HepG2 (cell line): ENCODE measurements at regions not wholly inside any gene's neighbourhood (a gene's known extent, or its start where the extent isn't known, plus 50 kb on each side); places are given as distances from the start of the nearest gene placed in this dataset.

Source experiments
- ATF4 ChIP-seq, 2 experiments: fragments of 450-650 bp in 1 of 2; sonication (generic) in 1 of 2; formaldehyde crosslinking; IDR thresholded peaks; 2 replicates each; pipeline versions ENCODE4 v1.5.0 to v1.8.0; 2020 to 2022; ENCODE audit warnings: mild to moderate bottlenecking in 1 of 2, missing genetic modification reagents in 1 of 2
- ELF3 ChIP-seq: IDR thresholded peaks from 2 replicates; pipeline ENCODE4 v1.6.1; 2016; ENCODE audit warnings: missing genetic modification reagents, missing compliant biosample characterization
- MTERF4 ChIP-seq: sonication (generic); formaldehyde crosslinking; IDR thresholded peaks from 2 replicates; pipeline ENCODE4 v1.8.0; 2023; ENCODE audit warnings: mild to moderate bottlenecking, missing genetic modification reagents
- MXI1 ChIP-seq: IDR thresholded peaks from 3 replicates; pipeline ENCODE4 v1.6.1; 2012; ENCODE audit warnings: low read depth, low read length, inconsistent platforms, borderline replicate concordance
- SUZ12 ChIP-seq: fragments of 150-350 bp; IDR thresholded peaks from 2 replicates; pipeline ENCODE4 v1.6.1; 2014; ENCODE audit warnings: low read depth, low read length
- TCF7 ChIP-seq: sonication (generic); IDR thresholded peaks from 2 replicates; pipeline ENCODE4 v1.6.1; 2016; ENCODE audit warnings: antibody characterized with exemption, low read depth
- U2AF1 ChIP-seq: fragments of 200-400 bp; formaldehyde crosslinking; optimal IDR thresholded peaks from 2 replicates; pipeline ENCODE3; 2017; ENCODE audit warnings: mild to moderate bottlenecking, low read depth, low read length
- ZNF484 ChIP-seq: sonication (generic); formaldehyde crosslinking; IDR thresholded peaks from 2 replicates; pipeline ENCODE4 v1.5.1; 2020; ENCODE audit warnings: mild to moderate bottlenecking, low read depth, missing genetic modification reagents, borderline replicate concordance
- ZUFSP ChIP-seq: sonication (generic); formaldehyde crosslinking; IDR thresholded peaks from 2 replicates; pipeline ENCODE4 v1.9.0; 2021; ENCODE audit warnings: missing genetic modification reagents, mild to moderate bottlenecking, borderline replicate concordance

- TF ChIP-seq ATF4 (CRISPR knock-in tag; IDR thresholded peaks at IDR 0.05) (no peak), MXI1 (no peak), ELF3 (CRISPR knock-in tag) (no peak), SUZ12 (no peak), MTERF4 (CRISPR knock-in tag) (no peak), ZNF484 (CRISPR knock-in tag) (no peak), U2AF1 (no peak), ZUFSP (CRISPR knock-in tag) (no peak), TCF7 (no peak)
Observed at GRCh38 chr17:13885953-13886889, 183.1 kb upstream of the COX10 start (continued).
